Left lung (tissue), 4 donors: ENCODE measurements at regions not wholly inside any gene's neighbourhood (a gene's known extent, or its start where the extent isn't known, plus 50 kb on each side); places are given as distances from the start of the nearest gene placed in this dataset.
A peak's percentile ranks its signal among the peaks of the same experiment; 100 is the strongest.
"Not testable (repeated sequence)": the region's sequence is repeated elsewhere in the genome, so short reads cannot be mapped to it uniquely, and the experiment has no call there.

Experiments
- ATAC-seq: fragments of 200-7000 bp; cut with Tn5 transposase; one replicate; pipeline ENCODE4 v1.9.1; 2020; ENCODE audit warnings: moderate library complexity
- DNase-seq, 4 donors: peaks; one replicate each; pipeline ENCODE4 v3.0.0-alpha.2; 2013 to 2020
- H3K27ac ChIP-seq, 2 donors: fragments of 200-600 bp; sonication (generic) in 1 of 2; one replicate each; pipeline versions ENCODE4 v1.5.0 to v1.8.0; 2020 to 2021
- H3K27me3 ChIP-seq, 2 donors: fragments of 200-600 bp; sonication (generic) in 1 of 2; one replicate each; pipeline versions ENCODE4 v1.5.0 to v1.8.0; 2020 to 2021
- H3K36me3 ChIP-seq, 2 donors: fragments of 200-600 bp; sonication (generic) in 1 of 2; one replicate each; pipeline versions ENCODE4 v1.5.0 to v1.8.0; 2020 to 2021
- H3K4me1 ChIP-seq, 2 donors: fragments of 200-600 bp; one replicate each; pipeline ENCODE4 v1.8.0; 2021
- H3K4me3 ChIP-seq, 2 donors: fragments of 200-600 bp; sonication (generic) in 1 of 2; one replicate each; pipeline versions ENCODE4 v1.5.0 to v1.8.0; 2020 to 2021; ENCODE audit warnings: mild to moderate bottlenecking in 1 of 2
- H3K9me3 ChIP-seq, 2 donors: fragments of 200-600 bp; sonication (generic) in 1 of 2; one replicate each; pipeline versions ENCODE4 v1.5.0 to v1.8.0; 2020 to 2021
- CTCF ChIP-seq, 2 donors: fragments of 200-600 bp; sonication (generic) in 1 of 2; IDR thresholded peaks; one replicate each; pipeline versions ENCODE4 v1.5.0 to v1.8.0; 2021; ENCODE audit warnings: antibody characterized with exemption in 2 of 2
- intact Hi-C, 2 donors: fragments of 100-400 bp; cut with DNase I; formaldehyde crosslinking; loops; one replicate each; pipeline versions ENCODE4 v1.11.2 to v1.14.2; 2022
- donor health status: DM: no; HTN: yes; CAD: no.
- donor health status: DM: no; HTN: no; CAD: no.

GRCh38 chr3:181212271-181212670 lies 222.7 kb upstream of the DNAJC19 start:
- Histone ChIP-seq H3K36me3 (no peaks in the 10 kb centered on the region), H3K9me3 (no peaks in the 10 kb centered on the region), H3K27ac (no peak overlapping the region), H3K27me3 (peaks cover 0 to 5% of the 10 kb centered on the region in 2 donors), H3K4me1 (no peaks in the 10 kb centered on the region), H3K4me3 (no peak overlapping the region)
- TF ChIP-seq CTCF (IDR thresholded peaks at IDR 0.05), result no peak
- intact Hi-C loops, result no loop called here
- DNase-seq, result no peak
- no peak for ATAC-seq

- intact Hi-C loops, result no loop called here
- H3K36me3 ChIP-seq, result no peaks in the 10 kb centered on the region
- DNase-seq, result peak in 1 of 4 donors; percentile 35
Observed at GRCh38 chr3:181210275-181210674, 220.7 kb upstream of the DNAJC19 start.

DNA sequence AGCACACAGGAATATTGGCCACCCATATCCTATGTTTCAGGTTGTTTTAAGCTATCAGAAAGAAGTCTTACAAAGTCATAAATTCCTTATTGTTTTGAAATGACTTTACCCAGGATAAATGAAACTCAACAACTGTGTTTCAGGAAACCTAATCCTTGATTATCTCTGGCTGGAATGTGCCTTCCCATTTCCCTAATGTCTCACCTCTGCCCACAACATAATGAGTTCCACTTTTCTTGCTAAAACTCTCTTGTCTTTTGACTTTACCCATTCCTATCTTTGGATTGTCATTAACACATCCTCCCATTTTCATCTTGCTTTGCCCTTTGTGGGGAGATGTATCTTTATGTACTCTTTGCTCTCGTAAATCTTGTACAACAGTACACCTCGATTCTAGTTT lies 200.0 kb upstream of the DNAJC19 start:
- DNase-seq (no peak), ATAC-seq (no peak)
- no peak for TF ChIP-seq CTCF (IDR thresholded peaks at IDR 0.05)
- Histone ChIP-seq H3K27ac (no peak overlapping the region), H3K27me3 (no peaks in the 10 kb centered on the region), H3K4me1 (no peaks in the 10 kb centered on the region), H3K9me3 (no peaks in the 10 kb centered on the region), H3K36me3 (no peaks in the 10 kb centered on the region), H3K4me3 (no peak overlapping the region)
- intact Hi-C loops, result no loop called here

More at GRCh38 chr3:181210275-181210674, 220.7 kb upstream of the DNAJC19 start:
- H3K9me3 ChIP-seq, result no peaks in the 10 kb centered on the region
- peaks cover 0 to 5% of the 10 kb centered on the region in 2 donors for H3K27me3 ChIP-seq
- TF ChIP-seq CTCF (IDR thresholded peaks at IDR 0.05), result peak in 1 of 2 donors; percentile 22
- ATAC-seq, result no peak
- no peak overlapping the region for H3K27ac ChIP-seq
- no peak overlapping the region for H3K4me3 ChIP-seq
- H3K4me1 ChIP-seq, result no peaks in the 10 kb centered on the region

DNA sequence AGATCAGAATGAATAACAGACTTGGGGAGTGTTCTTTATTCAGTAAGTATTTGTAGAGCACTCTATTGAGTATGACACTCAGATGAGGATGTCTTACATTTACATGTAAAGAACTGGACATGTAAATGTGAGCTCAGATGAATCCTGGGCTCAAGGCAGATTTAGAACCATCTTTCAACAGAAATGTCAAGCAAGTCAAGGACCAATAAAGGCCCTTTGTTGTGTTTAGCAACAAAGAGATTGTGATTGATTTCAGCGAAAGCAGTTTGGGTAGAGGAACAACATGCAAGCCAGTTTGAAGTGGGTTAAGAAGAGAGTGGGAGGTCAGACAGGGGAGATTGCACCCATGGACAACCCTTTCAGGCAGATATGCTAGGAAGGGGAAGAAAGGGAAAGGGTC lies 194.2 kb upstream of the DNAJC19 start:
- intact Hi-C loops, result no loop called here
- no peaks in the 10 kb centered on the region for H3K27me3 ChIP-seq
- no peaks in the 10 kb centered on the region for H3K9me3 ChIP-seq
- H3K36me3 ChIP-seq, result no peaks in the 10 kb centered on the region
- ATAC-seq, result no peak
- DNase-seq, result no peak
- no peaks in the 10 kb centered on the region for H3K4me1 ChIP-seq
- no peak overlapping the region for H3K27ac ChIP-seq
- H3K4me3 ChIP-seq, result no peak overlapping the region
- no peak for TF ChIP-seq CTCF (IDR thresholded peaks at IDR 0.05)

- H3K4me3 ChIP-seq, intact Hi-C loops, H3K36me3 ChIP-seq, ATAC-seq, H3K27ac ChIP-seq, H3K27me3 ChIP-seq, H3K9me3 ChIP-seq, H3K4me1 ChIP-seq: not testable (repeated sequence)
- peak in 1 of 4 donors; percentile 51 for DNase-seq
Observed at GRCh38 chr3:181183057-181183456, 193.5 kb upstream of the DNAJC19 start.

- TF ChIP-seq CTCF (IDR thresholded peaks at IDR 0.05), result no peak
- no peak for DNase-seq
- no peaks in the 10 kb centered on the region for H3K4me1 ChIP-seq
- no peak overlapping the region for H3K27ac ChIP-seq
- H3K9me3 ChIP-seq, result no peaks in the 10 kb centered on the region
- H3K36me3 ChIP-seq, result no peaks in the 10 kb centered on the region
- H3K4me3 ChIP-seq, result no peak overlapping the region
- intact Hi-C loops, result no loop called here
- H3K27me3 ChIP-seq, result no peaks in the 10 kb centered on the region
- ATAC-seq, result no peak
Observed at GRCh38 chr3:181178991-181179390, 189.5 kb upstream of the DNAJC19 start.
